NOMO-1 treated with dmso at 0.1 percent for 144 hours (cell line): ENCODE measurements at regions not wholly inside any gene's neighbourhood (a gene's known extent, or its start where the extent isn't known, plus 50 kb on each side); places are given as distances from the start of the nearest gene placed in this dataset.
"Not testable (repeated sequence)": the region's sequence is repeated elsewhere in the genome, so short reads cannot be mapped to it uniquely, and the experiment has no call there.

Experiments
- DNase-seq: peaks from one replicate; lab custom pipeline; 2025; ENCODE audit not compliant: unreplicated experiment; lab: John Stamatoyannopoulos, UW

DNA sequence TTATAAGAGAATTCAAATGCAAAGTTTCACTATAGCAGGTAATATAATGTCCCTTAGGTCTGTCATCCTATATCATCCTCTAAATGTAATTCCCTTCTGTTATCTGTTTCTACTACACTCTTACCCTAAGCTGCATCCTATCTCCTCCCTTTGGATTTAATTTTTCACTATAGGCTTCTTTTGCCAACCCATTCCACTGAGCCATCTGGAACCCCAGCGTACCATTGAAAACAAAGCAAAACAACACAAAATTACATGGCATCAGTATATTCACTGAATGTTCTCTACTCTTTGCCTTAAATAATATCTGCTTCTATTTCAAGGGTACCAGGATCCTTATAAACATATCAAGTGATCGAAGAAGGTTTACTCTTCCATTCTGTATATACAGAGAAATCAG lies 1530.2 kb upstream of the LRRTM3 start:
- no peak for DNase-seq

DNA sequence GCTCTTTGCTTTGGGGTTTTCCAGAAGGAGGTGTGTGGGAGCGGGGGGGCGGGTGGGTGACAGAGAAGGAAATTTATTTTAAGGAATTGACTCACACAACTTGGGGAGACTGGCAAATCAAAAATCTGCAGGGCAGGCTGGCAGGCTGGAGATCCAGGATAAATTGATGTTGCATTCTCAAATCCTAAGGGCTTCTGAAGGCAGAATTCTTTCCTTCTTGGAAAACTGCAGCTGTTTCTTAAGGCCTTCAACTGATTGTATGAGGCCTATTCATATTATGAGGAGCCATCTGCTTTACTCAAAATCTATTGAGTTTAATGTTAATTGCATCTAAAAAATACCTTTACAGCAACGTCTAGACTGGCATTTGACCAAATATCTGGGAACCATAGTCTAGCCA lies 1528.8 kb upstream of the LRRTM3 start:
- DNase-seq = no peak

DNA sequence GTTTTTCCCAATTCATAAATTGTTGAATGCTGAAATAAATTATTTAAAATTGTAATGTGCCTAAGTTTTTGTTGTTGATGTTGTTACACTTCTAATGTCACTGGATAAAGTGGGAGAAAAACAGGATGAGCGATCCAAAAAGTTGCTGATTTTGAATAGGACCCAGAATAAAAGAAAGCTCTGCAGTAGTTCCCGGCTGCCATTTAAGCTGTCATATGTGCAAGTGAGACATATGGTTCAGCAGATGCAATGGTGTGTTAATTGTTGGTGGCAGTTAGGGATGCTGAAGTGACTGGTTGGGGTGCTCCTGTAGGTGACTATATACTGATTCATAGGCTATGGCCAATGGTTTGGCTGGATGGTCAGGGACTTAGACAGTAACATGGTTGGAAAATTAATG lies 1517.4 kb upstream of the LRRTM3 start:
- no peak for DNase-seq

DNA sequence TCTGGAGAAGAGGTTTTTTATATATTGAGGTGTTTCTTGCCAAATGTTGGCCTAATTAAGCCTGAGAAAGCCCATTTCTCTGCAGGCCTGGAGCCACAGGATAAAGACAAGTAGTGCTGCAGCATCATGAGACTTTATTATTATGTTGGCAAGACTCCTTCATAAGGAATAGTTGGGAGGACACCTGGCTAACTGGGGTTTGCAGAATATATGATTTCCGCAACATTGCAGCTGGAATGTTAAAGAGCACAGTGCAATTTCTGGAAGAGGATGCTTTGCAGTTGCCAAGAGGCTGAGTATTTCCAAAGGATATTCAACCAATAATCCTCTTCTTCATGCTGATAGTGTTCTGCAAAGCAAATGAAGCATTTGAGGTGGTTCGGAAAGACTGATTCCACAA lies 1512.8 kb upstream of the LRRTM3 start:
- DNase-seq = no peak

DNA sequence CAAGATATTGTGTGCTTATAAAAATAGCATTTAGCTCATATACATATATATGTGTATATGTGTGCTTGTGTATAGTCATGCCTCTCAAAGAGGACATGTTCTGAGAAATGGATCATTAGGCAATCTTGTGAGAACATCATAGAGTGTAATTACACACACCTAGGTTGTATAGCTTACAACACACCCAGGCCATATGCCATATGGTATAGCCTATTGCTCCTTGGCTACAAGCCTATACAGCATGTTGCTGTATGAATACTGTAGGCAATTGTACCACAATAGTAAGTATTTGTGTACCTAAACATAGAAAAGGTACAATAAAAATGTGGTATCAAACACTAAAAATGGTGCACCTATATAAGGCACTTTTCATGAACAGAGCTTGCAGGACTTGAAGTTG lies 1510.5 kb upstream of the LRRTM3 start:
- DNase-seq = no peak

DNA sequence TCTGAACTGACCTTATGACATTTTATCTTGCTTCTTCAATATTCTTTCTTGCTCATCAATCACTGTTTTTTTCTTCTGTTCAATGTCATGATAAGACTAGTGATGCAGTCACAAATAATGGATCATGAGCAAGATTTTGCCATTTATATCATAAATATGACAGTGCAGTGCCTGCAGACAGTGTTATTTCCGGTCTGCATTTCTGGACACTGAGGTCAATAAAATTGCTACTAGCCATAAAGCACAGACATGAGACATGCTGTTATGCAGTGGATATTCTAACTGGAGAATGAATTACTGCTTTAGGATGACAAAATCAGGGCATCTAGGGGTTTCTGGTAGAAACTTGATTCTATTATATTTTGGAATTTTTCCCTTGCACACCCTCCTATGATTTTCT lies 1509.7 kb upstream of the LRRTM3 start:
- DNase-seq = no peak

DNA sequence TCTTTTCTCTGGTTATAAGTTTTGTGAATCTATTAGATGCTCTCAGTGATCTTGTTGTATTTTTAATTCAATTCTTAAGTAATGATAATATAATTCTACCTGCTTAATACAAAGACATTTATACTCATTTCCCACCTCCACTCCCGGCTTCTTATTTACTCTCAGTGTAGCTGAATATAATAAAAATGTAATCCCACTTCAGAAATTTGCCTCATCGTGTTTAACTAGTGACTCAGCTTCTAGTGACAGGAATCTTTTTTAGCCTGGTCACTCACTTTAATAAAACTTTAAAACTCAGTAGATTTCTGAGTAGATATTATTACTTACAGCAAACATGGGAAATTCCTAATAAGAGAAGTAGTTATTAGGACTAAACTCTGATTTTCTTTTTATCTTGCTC lies 1506.2 kb upstream of the LRRTM3 start:
- no peak for DNase-seq

DNA sequence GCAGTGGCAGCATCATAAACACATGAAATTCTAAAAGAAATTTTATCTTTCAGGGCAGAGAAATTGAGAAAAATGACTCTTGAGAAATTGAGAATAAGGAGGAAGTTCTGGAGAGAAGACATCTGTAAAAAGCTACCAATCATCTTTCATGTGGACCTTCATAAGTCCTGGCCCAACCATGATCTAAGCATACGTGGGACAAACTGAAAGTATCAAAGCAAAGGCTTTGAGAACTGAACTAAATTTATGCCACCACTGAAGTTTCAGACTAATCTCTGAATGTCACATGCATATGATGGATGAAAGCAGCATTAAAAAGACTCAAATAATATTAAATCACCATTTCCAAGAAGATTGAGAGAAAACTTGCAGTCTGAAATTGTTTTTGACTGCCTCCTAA lies 1502.8 kb upstream of the LRRTM3 start:
- DNase-seq = no peak

DNA sequence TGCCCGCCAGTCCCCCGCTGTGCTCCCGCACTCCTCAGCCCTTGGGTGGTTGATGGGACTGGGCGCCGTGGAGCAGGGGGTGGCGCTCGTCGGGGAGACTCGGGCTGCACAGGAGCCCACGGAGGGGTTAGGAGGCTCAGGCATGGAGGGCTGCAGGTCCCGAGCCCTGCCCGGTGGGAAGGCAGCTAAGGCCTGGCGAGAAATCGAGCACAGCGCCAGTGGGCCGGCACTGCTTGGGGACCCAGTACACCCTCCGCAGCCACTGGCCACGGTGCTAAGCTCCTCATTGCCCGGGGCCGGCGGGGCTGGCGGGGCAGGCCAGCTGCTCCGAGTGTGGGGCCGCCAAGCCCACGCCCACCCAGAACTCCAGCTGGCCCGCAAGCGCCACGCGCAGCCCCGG lies 1496.5 kb upstream of the LRRTM3 start:
- not testable (repeated sequence) for DNase-seq

DNA sequence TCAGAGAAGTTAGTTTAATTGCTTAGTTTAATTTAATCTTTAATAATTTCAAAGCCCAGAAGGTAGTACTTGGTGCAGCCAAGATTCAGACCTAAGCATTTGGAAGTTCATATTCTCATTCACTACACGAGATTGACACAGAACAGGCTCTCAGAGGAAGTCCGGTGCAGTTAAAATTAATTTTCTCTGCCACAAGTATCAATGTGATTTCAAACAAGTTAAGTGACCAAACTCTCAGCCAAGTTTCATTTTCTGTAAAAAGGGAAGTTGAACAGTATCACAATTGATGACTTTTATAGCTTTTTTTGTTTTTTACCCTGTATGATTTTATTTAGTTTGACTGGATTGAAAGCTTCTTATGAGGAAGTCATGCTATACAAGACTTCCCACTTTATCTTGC lies 1494.9 kb upstream of the LRRTM3 start:
- no peak for DNase-seq

DNA sequence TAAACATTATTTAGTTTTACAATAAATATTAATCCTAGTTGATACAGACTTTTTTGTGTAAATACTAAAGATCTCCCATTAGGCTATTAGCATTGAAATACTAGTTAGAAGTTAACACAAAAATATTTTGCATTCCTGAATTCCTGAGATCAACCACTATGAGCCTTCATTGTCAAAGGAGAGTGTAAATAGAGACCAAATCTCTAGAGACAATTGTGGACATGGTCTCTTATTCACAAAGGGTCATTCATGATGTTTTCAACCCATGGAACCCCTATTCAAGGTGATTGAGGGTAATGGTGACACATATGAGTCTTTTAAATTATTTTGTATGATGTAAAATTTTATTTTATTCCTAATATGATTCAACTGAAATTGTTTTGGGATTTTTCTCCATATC lies 1454.8 kb upstream of the LRRTM3 start:
- DNase-seq = no peak

DNA sequence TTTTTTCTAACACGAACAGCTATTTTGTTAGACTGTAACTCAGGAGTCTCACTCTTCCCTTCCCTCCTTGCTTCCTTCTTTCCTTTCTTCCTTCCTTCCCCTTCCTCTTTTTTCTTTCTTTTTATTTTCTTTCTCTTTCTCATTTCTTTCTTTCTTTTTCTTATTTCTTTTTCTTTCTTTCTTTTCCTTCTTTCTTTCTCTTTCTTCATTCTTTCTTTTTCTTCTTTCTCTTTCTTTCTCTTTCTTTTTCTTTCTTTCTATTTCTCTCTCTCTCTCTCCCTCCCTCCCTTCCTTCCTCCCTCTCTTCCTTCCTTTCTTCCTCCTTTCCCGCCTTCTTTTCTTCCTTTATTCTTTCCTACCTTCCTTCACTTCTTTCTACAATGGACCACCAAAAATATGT lies 1443.0 kb upstream of the LRRTM3 start:
- DNase-seq = no peak

DNA sequence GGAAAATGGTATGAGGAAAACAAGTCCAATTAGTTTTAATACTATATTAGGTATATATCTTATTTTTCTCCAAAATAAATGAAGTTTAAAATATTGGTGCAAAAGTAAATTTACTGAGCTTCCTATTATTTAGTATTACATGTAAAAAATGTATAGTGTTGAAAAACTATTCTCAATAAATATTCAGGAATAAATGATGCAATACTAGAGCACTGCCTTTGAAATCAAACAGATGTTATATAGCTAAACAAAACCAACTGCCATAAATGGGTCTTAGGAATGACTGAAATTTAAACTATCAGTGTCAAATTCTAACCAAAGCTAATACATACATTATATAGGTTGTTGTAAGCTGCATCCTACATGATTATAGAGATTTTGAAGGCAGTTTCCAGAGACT lies 1434.0 kb upstream of the LRRTM3 start:
- no peak for DNase-seq

DNA sequence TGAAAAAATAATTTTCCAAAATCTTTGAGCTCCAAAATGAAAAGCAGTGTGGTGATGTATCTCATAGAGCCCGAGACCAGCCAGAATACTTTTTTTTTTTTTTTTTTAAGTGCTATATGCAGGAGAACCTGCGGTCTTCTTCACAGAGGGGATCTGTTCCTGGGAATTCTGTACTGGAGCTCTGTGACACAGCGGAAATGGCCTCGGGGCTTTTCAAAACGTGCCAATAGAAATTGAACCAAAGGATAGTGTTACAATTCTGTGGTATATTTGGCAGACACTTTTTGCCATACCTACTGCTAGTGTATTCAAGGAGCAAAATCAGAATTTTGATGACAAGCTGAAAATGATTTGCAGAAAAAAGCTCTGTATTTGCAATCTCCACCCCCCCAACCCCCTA lies 1429.3 kb upstream of the LRRTM3 start:
- no peak for DNase-seq

DNA sequence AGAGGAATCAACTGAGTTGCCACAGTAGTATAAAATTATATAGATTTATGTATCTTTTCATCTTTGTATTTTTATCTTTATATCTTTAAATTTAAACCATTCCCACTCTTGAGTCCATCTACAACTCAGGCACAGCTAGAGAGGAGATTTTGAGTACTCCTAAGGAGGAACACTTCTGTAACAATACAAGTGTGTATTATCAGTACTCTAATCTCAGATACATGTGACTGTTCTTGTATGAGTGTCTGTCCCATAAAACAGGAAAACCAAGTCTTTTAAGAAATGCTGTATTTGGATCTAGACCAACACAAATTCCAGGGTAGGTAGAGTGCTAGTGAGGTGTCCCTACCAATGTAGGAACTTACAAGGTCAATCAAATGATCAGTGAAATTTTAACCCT lies 1428.0 kb upstream of the LRRTM3 start:
- DNase-seq = no peak

DNA sequence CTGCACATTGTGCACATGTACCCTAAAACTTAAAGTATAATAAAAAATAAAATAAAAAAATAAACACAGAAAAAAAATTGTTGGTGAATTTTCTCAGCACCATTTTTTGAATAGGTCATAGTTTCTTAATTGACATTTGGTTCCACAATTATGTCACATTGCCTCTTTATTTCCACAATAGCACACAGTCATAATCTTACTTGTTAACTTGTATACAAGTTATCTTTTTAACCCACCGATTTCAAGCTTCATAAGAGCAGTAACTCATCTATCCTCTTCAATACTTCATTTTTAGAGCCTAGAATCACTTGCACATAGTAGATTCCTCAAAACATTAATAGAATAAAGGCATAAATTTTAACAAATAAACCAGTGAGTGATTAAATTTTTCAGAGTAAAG lies 1425.1 kb upstream of the LRRTM3 start:
- no peak for DNase-seq

DNA sequence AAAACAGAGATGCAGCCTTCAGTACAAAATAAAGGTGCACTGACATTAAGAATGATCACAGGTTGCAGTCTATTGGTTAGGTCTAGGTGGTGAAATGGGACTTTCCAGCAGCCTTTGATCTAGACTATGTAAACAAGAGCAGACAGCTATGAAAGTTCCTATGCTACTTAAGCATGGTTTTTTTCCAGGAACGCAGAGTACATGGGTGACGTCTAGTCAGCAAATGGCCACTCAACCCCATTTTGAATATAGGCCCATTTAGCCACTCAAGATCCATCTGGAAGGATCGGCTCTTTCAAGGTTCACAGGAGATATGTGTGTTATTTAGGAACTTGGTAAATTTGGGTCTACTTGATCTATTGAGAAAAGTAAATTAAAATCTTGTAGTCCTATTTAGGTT lies 1424.6 kb upstream of the LRRTM3 start:
- no peak for DNase-seq

DNA sequence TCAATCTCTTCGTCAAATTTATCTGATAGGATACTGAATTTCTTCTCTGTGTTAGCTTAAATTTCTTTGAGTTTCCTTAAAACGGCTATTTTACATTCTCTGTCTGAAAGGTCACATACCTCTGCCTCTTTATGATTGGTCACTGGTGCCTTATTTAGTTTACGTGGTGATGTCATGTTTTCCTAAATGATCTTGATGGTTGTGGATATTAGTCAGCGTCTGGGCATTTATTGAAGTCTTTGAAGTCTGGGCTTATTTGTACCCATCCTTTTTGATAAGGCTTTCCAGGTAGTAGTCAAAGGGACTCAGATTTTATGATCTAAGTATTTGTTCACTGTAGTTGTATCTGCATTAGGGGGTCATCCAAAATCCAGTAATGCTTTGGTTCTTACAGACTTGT lies 1407.5 kb upstream of the LRRTM3 start:
- no peak for DNase-seq

DNA sequence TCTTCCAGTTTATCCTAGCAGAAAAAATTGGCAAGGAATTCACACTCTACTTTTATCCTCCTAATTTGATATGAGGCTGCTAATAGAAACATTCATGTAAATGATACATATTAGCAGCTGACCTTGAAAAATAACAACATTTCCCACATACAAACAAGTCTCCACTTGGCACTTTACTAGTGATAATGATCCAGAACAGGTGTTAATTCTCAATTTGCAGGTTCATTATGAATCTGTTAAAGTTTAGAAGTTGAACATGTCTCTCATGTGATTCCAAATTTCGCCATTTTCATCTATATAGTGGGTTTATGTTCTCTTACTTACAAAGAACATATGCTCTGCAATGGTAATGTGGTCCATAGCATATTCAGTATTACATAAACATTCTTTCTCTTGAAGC lies 1396.8 kb upstream of the LRRTM3 start:
- DNase-seq = no peak

DNA sequence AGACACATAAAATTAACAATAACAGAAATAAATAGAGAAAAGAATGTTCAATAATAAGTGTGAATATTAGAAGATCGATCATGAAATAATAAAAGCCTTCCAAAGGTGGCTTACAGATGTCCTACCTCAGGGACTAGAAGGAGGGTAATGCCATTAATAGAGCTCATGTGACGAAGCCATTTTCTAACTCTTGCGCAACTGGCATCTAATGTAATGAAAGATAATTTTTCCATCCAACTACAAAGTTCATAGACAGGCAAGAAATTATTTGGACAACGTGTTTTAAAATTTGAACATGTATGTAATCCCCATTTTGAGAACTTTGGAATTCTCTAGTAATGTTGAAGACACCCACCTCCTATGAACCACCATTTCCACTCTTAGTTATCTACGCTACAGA lies 1394.3 kb upstream of the LRRTM3 start:
- no peak for DNase-seq

DNA sequence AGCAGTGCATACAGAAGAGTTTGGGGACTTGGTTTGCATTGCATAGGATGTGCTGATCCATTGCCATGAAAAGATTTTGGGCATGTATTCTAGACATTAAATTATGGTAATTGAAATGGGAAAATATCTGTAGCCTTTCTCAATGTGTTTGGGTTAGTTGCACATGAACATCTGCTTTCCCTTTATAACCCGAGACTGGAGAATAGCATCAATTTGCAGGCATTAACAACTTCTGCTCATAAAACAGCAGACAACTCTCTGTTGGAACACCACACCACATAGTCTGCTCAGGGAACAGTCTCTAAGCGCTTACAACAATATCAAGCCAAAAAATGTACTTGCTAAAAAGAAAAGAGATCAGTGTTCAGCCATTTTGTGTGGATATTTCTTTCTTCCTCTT lies 1391.1 kb upstream of the LRRTM3 start:
- DNase-seq = no peak

DNA sequence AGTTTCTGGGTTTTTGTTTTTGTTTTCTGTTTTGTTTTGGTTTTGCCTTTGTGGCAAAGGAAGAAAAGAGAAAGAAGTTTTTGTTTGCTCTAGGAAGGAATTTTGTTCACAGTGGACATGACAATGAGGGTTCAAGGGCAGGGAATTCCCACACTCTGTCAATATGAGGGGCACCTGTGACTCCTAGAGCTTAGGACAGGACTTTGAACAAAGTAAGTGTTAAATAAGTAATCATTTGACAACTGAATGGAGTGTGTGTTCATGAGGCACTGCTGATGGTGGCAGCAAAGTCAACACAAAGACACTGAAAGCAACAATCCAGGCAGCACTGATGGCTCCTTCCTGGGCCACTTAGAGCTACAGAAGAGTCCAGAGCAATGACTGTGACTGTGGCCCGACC lies 1381.1 kb upstream of the LRRTM3 start:
- no peak for DNase-seq

DNA sequence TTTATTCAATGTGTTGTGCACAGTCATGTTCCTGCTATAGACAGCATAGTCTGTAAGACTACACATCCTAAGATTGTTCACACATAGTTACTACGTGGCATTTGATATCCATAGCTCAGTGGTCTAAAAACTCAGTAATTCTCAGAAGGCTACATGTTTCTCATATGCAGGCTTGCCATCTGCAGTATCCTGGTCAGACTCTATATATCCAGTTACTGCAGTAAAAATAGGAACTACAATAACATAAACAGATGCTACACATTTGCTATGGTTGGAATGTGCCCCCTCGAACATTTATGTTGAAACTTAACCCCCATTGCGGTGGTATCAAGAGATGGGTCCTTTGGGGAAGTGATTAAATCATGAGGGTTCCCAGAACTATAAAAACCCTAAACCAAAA lies 1377.8 kb upstream of the LRRTM3 start:
- DNase-seq = no peak

DNA sequence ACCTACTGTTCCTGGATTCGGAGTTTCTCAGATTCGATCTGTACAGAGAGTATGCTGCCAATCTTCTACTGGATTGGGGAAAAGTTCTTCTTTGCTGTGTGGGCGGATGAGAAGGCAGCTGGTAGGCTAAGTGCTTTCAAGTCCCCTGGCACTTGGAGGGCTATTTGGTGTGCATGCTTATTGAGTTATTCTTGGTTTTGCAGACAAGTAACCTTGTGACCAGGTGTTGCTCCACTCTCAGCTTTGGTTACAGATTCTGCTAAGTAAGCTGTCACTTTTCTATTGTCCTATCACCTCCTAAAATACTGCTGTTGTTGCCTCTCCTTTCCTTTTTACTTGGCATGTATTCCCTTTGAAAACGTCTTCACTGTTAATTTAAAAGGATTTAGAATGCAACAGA lies 1375.1 kb upstream of the LRRTM3 start:
- no peak for DNase-seq
